Liver (tissue), 3 donors: ENCODE measurements at regions not wholly inside any gene's neighbourhood (a gene's known extent, or its start where the extent isn't known, plus 50 kb on each side); places are given as distances from the start of the nearest gene placed in this dataset.

Experiments used
- HNF4G ChIP-seq: IDR thresholded peaks from 2 replicates; pipeline ENCODE4 v1.6.1; 2016; ENCODE audit warnings: antibody characterized with exemption
- REST ChIP-seq: IDR thresholded peaks from 2 replicates; pipeline ENCODE4 v1.6.1; 2016; ENCODE audit warnings: antibody characterized with exemption, mild to moderate bottlenecking
- SP1 ChIP-seq: IDR thresholded peaks from 2 replicates; pipeline ENCODE4 v1.6.1; 2018; ENCODE audit warnings: antibody characterized with exemption, mild to moderate bottlenecking
- TF ChIP-seq, protein P1 (sequence below): fragments of 150-350 bp; IDR thresholded peaks from 2 replicates; pipeline ENCODE4 v1.5.1; 2017; ENCODE audit warnings: improper control_type of control experiment, low read depth, low read length; ENCODE audit not compliant: missing input control
- donor health status: healthy.
- donor health status: healthy.

GRCh38 chr16:5231246-5231759, 133.7 kb upstream of the EEF2KMT start:
- no peak for TF ChIP-seq SP1
- no peak for TF ChIP-seq HNF4G
- TF ChIP-seq, protein P1, sequence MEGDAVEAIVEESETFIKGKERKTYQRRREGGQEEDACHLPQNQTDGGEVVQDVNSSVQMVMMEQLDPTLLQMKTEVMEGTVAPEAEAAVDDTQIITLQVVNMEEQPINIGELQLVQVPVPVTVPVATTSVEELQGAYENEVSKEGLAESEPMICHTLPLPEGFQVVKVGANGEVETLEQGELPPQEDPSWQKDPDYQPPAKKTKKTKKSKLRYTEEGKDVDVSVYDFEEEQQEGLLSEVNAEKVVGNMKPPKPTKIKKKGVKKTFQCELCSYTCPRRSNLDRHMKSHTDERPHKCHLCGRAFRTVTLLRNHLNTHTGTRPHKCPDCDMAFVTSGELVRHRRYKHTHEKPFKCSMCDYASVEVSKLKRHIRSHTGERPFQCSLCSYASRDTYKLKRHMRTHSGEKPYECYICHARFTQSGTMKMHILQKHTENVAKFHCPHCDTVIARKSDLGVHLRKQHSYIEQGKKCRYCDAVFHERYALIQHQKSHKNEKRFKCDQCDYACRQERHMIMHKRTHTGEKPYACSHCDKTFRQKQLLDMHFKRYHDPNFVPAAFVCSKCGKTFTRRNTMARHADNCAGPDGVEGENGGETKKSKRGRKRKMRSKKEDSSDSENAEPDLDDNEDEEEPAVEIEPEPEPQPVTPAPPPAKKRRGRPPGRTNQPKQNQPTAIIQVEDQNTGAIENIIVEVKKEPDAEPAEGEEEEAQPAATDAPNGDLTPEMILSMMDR, result no peak
- no peak for TF ChIP-seq REST
